H1 (cell line): ENCODE measurements at regions not wholly inside any gene's neighbourhood (a gene's known extent, or its start where the extent isn't known, plus 50 kb on each side); places are given as distances from the start of the nearest gene placed in this dataset.

Source experiments
- CTCF ChIA-PET: fragments of 300-600 bp; sonication (Branson Sonifier 250); formaldehyde crosslinking; loops from one replicate; lab custom pipeline; 2021; ENCODE audit not compliant: partially characterized antibody; lab: Charles Lee
- POLR2A ChIA-PET: fragments of 300-600 bp; sonication (Branson Sonifier 250); formaldehyde crosslinking; loops from one replicate; lab custom pipeline; 2021; ENCODE audit warnings: inconsistent platforms; ENCODE audit not compliant: partially characterized antibody; lab: Charles Lee
- DNase-seq, 2 experiments: peaks; one replicate each; pipeline versions ENCODE4 v3.0.0 to v3.0.0-alpha.2; 2010 to 2022; ENCODE audit warnings: low spot score in 2 of 2, low read depth in 1 of 2, mixed read lengths in 1 of 2
- FAIRE-seq: peaks from 2 replicates; lab custom pipeline; 2011; peaks lifted over from hg19 to GRCh38; lab: Jason Lieb, UNC
- H2AFZ ChIP-seq: 2 replicates; pipeline ENCODE4 v1.8.1; 2012; ENCODE audit warnings: low read length, inconsistent platforms
- H2AK5ac ChIP-seq: 2 replicates; pipeline ENCODE4 v1.6.1; 2013; ENCODE audit warnings: low read depth, low read length
- H2BK120ac ChIP-seq: replicated peaks from 2 replicates; pipeline ENCODE3; 2013; ENCODE audit warnings: low read depth, low read length, inconsistent platforms
- H2BK12ac ChIP-seq: 2 replicates; pipeline ENCODE4 v1.6.1; 2013; ENCODE audit warnings: low read depth, low read length
- H2BK15ac ChIP-seq: 2 replicates; pipeline ENCODE4 v1.6.1; 2013; ENCODE audit warnings: low read length
- H2BK20ac ChIP-seq: 2 replicates; pipeline ENCODE4 v1.6.1; 2013; ENCODE audit warnings: low read length
- H2BK5ac ChIP-seq: 2 replicates; pipeline ENCODE4 v1.6.1; 2013; ENCODE audit warnings: low read depth, low read length
- H3K14ac ChIP-seq: 2 replicates; pipeline ENCODE4 v1.6.1; 2013; ENCODE audit warnings: inconsistent platforms; ENCODE audit not compliant: insufficient read length
- H3K18ac ChIP-seq: 2 replicates; pipeline ENCODE4 v1.6.1; 2013; ENCODE audit warnings: low read length; ENCODE audit errors: extremely low read depth
- H3K23ac ChIP-seq: 2 replicates; pipeline ENCODE4 v1.6.1; 2013; ENCODE audit warnings: inconsistent platforms; ENCODE audit not compliant: insufficient read length
- H3K23me2 ChIP-seq: 2 replicates; pipeline ENCODE4 v1.6.1; 2013; ENCODE audit warnings: low read depth, low read length
- H3K27ac ChIP-seq: 2 replicates; pipeline ENCODE4 v1.6.1; 2011; ENCODE audit warnings: low read depth, low read length, inconsistent platforms
- H3K27me3 ChIP-seq, 4 experiments: replicated peaks in 1 of 4; 1 replicate in 1 of 4; 2 replicates in 3 of 4; pipeline versions ENCODE4 v1.6.1 to v1.8.1; 2011 to 2013; ENCODE audit warnings: low read length in 3 of 4, mild to moderate bottlenecking in 3 of 4, inconsistent platforms in 2 of 4, mixed read lengths in 2 of 4, moderate library complexity in 1 of 4; ENCODE audit not compliant: control insufficient read depth in 3 of 4, insufficient read depth in 3 of 4; ENCODE audit errors: extremely low read depth in 1 of 4
- H3K36me3 ChIP-seq, 4 experiments: 2 replicates each; pipeline versions ENCODE4 v1.6.1 to v1.8.1; 2011 to 2013; ENCODE audit warnings: mild to moderate bottlenecking in 4 of 4, low read length in 3 of 4, moderate library complexity in 2 of 4, control low read depth in 1 of 4, inconsistent platforms in 1 of 4; ENCODE audit not compliant: insufficient read depth in 4 of 4, control insufficient read depth in 2 of 4
- H3K4ac ChIP-seq: replicated peaks from 2 replicates; pipeline ENCODE3; 2013; ENCODE audit warnings: low read length, low read depth, mixed read lengths, inconsistent platforms; ENCODE audit not compliant: insufficient read length
- H3K4me1 ChIP-seq, 4 experiments: replicated peaks in 1 of 4; 1 replicate in 1 of 4; 2 replicates in 3 of 4; pipeline versions ENCODE4 v1.6.1 to v1.8.1; 2011 to 2013; ENCODE audit warnings: low read length in 3 of 4, inconsistent platforms in 2 of 4, mixed read lengths in 1 of 4; ENCODE audit not compliant: insufficient read depth in 4 of 4, control insufficient read depth in 3 of 4
- H3K4me2 ChIP-seq, 2 experiments: 2 replicates each; pipeline versions ENCODE4 v1.6.1 to v1.8.1; 2011 to 2013; ENCODE audit warnings: low read depth in 2 of 2, low read length in 2 of 2, control low read depth in 1 of 2, inconsistent platforms in 1 of 2, mild to moderate bottlenecking in 1 of 2; ENCODE audit not compliant: insufficient read depth in 1 of 2
- H3K4me3 ChIP-seq, 4 experiments: fragments of 200-600, 300-600 bp in 1 of 4; sonication (generic), shearing (Covaris generic), sonication (Bioruptor Twin) in 1 of 4; 2 replicates each; pipeline versions ENCODE4 v1.5.1 to v1.8.1; 2011 to 2016; ENCODE audit warnings: low read length in 4 of 4, low read depth in 3 of 4, control low read depth in 2 of 4, inconsistent platforms in 2 of 4, mild to moderate bottlenecking in 2 of 4, mixed read lengths in 1 of 4, moderate library complexity in 1 of 4; ENCODE audit not compliant: insufficient read depth in 2 of 4; ENCODE audit errors: extremely low read depth in 1 of 4
- H3K56ac ChIP-seq: replicated peaks from 2 replicates; pipeline ENCODE3; 2013; ENCODE audit warnings: low read depth, mild to moderate bottlenecking, mixed read lengths, low read length, inconsistent platforms; ENCODE audit not compliant: insufficient read length
- H3K79me1 ChIP-seq: 2 replicates; pipeline ENCODE4 v1.6.1; 2013; ENCODE audit warnings: low read depth, low read length, control low read depth
- H3K79me2 ChIP-seq, 2 experiments: 2 replicates each; pipeline versions ENCODE4 v1.6.1 to v1.8.1; 2012 to 2013; ENCODE audit warnings: low read length in 2 of 2, mild to moderate bottlenecking in 2 of 2, inconsistent platforms in 1 of 2; ENCODE audit not compliant: insufficient read depth in 2 of 2, control insufficient read depth in 1 of 2
- H3K9ac ChIP-seq, 4 experiments: replicated peaks in 1 of 4; 1 replicate in 1 of 4; 2 replicates in 3 of 4; pipeline versions ENCODE4 v1.6.1 to v1.8.1; 2011 to 2013; ENCODE audit warnings: low read depth in 3 of 4, low read length in 3 of 4, control low read depth in 2 of 4, mild to moderate bottlenecking in 2 of 4, moderate library complexity in 2 of 4, inconsistent platforms in 1 of 4; ENCODE audit errors: extremely low read depth in 1 of 4
- H3K9me3 ChIP-seq, 2 experiments: 2 replicates each; pipeline versions ENCODE4 v1.6.1 to v1.8.1; 2012 to 2013; ENCODE audit warnings: mild to moderate bottlenecking in 2 of 2, moderate library complexity in 2 of 2, control low read depth in 1 of 2, inconsistent platforms in 1 of 2, low read depth in 1 of 2, low read length in 1 of 2, mixed read lengths in 1 of 2; ENCODE audit not compliant: insufficient read depth in 2 of 2
- H4K20me1 ChIP-seq, 2 experiments: replicated peaks in 1 of 2; 2 replicates each; pipeline versions ENCODE3 to v1.8.1; 2011 to 2013; ENCODE audit warnings: inconsistent platforms in 2 of 2, low read length in 2 of 2, mild to moderate bottlenecking in 1 of 2; ENCODE audit not compliant: insufficient read depth in 2 of 2, control insufficient read depth in 1 of 2
- H4K5ac ChIP-seq: 2 replicates; pipeline ENCODE4 v1.6.1; 2013; ENCODE audit warnings: low read length, low read depth, mixed read lengths, inconsistent platforms; ENCODE audit not compliant: insufficient read length
- H4K8ac ChIP-seq: 2 replicates; pipeline ENCODE4 v1.8.0; 2013; ENCODE audit warnings: mild to moderate bottlenecking, moderate library complexity, low read length, inconsistent platforms; ENCODE audit not compliant: insufficient read depth; ENCODE audit errors: extremely low read depth
- H4K91ac ChIP-seq: replicated peaks from 2 replicates; pipeline ENCODE3; 2013; ENCODE audit warnings: low read length, mixed read lengths, inconsistent platforms; ENCODE audit not compliant: insufficient read length
- TCF12 ChIP-seq: IDR thresholded peaks from 2 replicates; pipeline ENCODE4 v1.6.1; 2011; ENCODE audit warnings: low read depth, mild to moderate bottlenecking, low read length
- WGBS, 2 experiments: shearing (Covaris generic) in 1 of 2; methylation state at CpG; one replicate each; pipeline versions ENCODE4 v1.1.6 to v1.1.7; 2013 to 2015; ENCODE audit warnings: low lambda C conversion rate in 2 of 2, mixed read lengths in 2 of 2, inconsistent platforms in 1 of 2, low coverage in 1 of 2, missing lambda C conversion rate in 1 of 2; ENCODE audit not compliant: insufficient replicate concordance in 2 of 2, insufficient coverage in 1 of 2, insufficient read length in 1 of 2; ENCODE audit errors: extremely low coverage in 1 of 2, missing lambda C conversion rate in 1 of 2; 5-methylcytosine and 5-hydroxymethylcytosine counted together

DNA sequence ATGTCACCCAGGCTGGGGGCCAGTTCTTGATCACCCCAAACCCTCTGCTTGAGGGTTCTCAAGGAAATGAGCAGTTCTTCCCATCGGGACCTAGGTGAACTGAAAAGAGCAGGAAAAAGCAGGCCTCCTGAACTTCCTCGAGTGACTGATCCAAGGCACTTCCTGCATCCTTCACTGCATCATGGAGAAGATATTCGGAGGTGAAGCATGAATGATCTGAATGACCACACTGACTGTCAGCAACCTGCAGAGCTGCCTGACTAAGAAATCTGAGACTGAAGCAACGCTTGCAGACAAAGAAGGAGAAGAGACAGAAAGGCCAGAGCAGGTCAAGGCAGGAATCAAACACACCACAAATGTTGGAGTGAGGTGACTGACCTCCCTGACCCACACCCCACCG, 420.2 kb downstream of the AGTPBP1 start:
- FAIRE-seq (no peak), DNase-seq (no peak)
- WGBS, 2 experiments: 94% methylated on average over 5 of the region's 5 CpGs; no CpG with 5 or more reads in 1 of the 2 experiments
- no peak overlapping the region for H3K14ac ChIP-seq
- H4K5ac ChIP-seq: no peak overlapping the region
- H3K9ac ChIP-seq: no peak overlapping the region
- no peak overlapping the region for H2BK5ac ChIP-seq
- no peak overlapping the region for H2BK120ac ChIP-seq
- no peak overlapping the region for H2BK12ac ChIP-seq
- CTCF ChIA-PET: interaction anchor here (2.1 kb wide), 1 partner anchor 10 kb away, joined by 11 read pairs; no protein-coding TSS in a partner anchor
- no peak overlapping the region for H3K56ac ChIP-seq
- POLR2A ChIA-PET: no interaction called here
- H3K79me1 ChIP-seq: no peaks in the 10 kb centered on the region
- H3K4me2 ChIP-seq: no peak overlapping the region
- H2AK5ac ChIP-seq: no peak overlapping the region
- H3K18ac ChIP-seq: no peak overlapping the region
- H3K27me3 ChIP-seq: no peaks in the 10 kb centered on the region
- no peaks in the 10 kb centered on the region for H3K4me1 ChIP-seq
- H3K23ac ChIP-seq: no peak overlapping the region
- no peaks in the 10 kb centered on the region for H4K20me1 ChIP-seq
- no peak overlapping the region for H3K4me3 ChIP-seq
- TF ChIP-seq TCF12: no peak
- H3K27ac ChIP-seq: no peak overlapping the region
- no peak overlapping the region for H3K4ac ChIP-seq
- H2BK15ac ChIP-seq: no peak overlapping the region
- H3K23me2 ChIP-seq: no peaks in the 10 kb centered on the region
- H3K9me3 ChIP-seq: no peaks in the 10 kb centered on the region; a peak in 1 of 4 replicates
- no peak overlapping the region for H2AFZ ChIP-seq
- no peaks in the 10 kb centered on the region for H3K79me2 ChIP-seq
- H3K36me3 ChIP-seq: no peaks in the 10 kb centered on the region
- no peak overlapping the region for H4K91ac ChIP-seq
- H2BK20ac ChIP-seq: no peak overlapping the region
- H4K8ac ChIP-seq: no peak overlapping the region
